ENCODE measurements at regions not wholly inside any gene's neighbourhood (a gene's known extent, or its start where the extent isn't known, plus 50 kb on each side); places are given as distances from the start of the nearest gene placed in this dataset. TPM values are rescaled to one million over a fixed set of nuclear protein-coding genes. Genes with fewer than 3 reads are reported as not detected.

DNA sequence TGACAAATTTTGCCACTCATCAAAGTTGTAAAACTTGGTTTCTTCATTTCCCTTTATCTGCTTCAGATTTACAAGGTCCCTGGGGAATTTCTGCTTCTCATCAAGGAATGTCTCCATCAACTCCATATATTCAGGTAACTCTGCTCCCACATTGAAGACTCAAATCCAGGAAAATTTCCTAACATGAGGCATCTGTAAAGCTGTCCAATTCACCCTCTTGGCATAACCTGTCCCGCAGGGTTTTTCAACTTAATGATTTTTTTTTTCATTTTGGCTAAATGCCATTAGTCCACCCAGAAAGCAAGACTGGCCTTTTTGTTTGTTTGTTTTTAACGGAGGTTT is 50.2 kb upstream of the SLC30A5 start:
- Histone ChIP-seq H3K9ac (ENCODE audit: insufficient read depth in 1 of 2, low read length in 2 of 2) (peak overlapping the region in 1 of 2 donors; percentile 94), H3K9me3 (ENCODE audit: control insufficient read depth in 4 of 4, insufficient read depth in 3 of 4, low read length in 3 of 4) (no peaks in the 10 kb centered on the region), H3K4me1 (ENCODE audit: control insufficient read depth in 5 of 5, insufficient read depth in 5 of 5, low read length in 5 of 5) (peaks cover 0 to 4% (median 0%) of the 10 kb centered on the region in 5 donors), H3K36me3 (ENCODE audit: control insufficient read depth in 4 of 4, insufficient read depth in 4 of 4, low read length in 4 of 4) (no peaks in the 10 kb centered on the region), H3K27me3 (ENCODE audit: control insufficient read depth in 3 of 3, insufficient read depth in 3 of 3, low read length in 2 of 3) (no peaks in the 10 kb centered on the region), H3K4me3 (no peak overlapping the region), H3K27ac (ENCODE audit: low read depth in 1 of 2, low read length in 1 of 2) (no peak overlapping the region)
- 61 to 84% methylated on average over 2 of the region's 2 CpGs for WGBS, 2 donors
- DNase-seq (peak in 2 of 3 donors; percentile 57 to 72), ATAC-seq (ENCODE audit: insufficient read depth, low FRiP score) (no peak)
- TF ChIP-seq CTCF (IDR thresholded peaks at IDR 0.05; ENCODE audit: control extremely low read depth, extremely low read depth), result no peak

Small RNAs in the stretch of these regions (small RNA-seq; reads per million reads assigned to genes)
- not detected for gene RF00096 (ENCODE audit: low replicate concordance)
- not detected for gene RN7SKP251 (ENCODE audit: low replicate concordance)
- gene VWA8P1 (ENCODE audit: low replicate concordance), result not detected

Measured in lung (tissue), 12 donors.